ENCODE measurements at regions not wholly inside any gene's neighbourhood (a gene's known extent, or its start where the extent isn't known, plus 50 kb on each side); places are given as distances from the start of the nearest gene placed in this dataset.

DNA sequence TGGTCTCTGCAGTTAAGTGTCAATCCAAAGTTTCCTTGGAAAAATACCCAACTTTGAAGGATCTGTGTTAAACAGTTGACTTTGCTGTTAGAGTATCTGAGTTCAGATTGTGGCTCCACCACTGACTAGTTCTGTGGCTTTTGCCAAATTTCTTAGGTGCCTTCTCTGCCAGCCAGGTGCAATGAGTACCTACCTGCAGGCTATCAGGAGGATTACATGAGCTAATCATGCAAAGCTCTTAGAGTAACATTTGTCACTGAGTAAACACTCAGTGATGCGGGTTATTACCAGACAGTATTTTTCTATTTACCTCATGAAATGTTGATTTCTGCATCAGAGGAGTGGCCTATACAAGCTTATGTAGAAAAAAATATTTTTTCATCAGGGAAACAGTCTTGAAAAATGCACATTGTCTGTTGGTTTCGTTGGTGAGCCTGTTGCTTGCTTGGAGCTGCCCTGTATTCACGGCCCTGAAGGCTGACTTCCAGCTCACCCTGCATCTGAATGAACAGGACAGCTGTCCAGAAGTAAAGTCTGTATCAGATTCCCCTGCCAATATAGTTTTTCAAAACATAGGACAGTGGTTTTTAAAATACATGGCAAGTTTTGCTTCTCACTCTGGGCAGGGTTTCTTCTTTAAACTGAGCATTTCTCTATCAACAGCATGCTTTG, 235.1 kb downstream of the CDCA7 start:
- TF ChIP-seq, protein P1, sequence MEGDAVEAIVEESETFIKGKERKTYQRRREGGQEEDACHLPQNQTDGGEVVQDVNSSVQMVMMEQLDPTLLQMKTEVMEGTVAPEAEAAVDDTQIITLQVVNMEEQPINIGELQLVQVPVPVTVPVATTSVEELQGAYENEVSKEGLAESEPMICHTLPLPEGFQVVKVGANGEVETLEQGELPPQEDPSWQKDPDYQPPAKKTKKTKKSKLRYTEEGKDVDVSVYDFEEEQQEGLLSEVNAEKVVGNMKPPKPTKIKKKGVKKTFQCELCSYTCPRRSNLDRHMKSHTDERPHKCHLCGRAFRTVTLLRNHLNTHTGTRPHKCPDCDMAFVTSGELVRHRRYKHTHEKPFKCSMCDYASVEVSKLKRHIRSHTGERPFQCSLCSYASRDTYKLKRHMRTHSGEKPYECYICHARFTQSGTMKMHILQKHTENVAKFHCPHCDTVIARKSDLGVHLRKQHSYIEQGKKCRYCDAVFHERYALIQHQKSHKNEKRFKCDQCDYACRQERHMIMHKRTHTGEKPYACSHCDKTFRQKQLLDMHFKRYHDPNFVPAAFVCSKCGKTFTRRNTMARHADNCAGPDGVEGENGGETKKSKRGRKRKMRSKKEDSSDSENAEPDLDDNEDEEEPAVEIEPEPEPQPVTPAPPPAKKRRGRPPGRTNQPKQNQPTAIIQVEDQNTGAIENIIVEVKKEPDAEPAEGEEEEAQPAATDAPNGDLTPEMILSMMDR (conservative IDR thresholded peaks at IDR 0.05; ENCODE audit: low read depth, low read length): no peak
- TF ChIP-seq EZH2 (IDR thresholded peaks at IDR 0.05; ENCODE audit: borderline replicate concordance, low read depth, low read length, poor library complexity, severe bottlenecking): no peak

All from A673 (cell line).